BE2C (cell line): ENCODE measurements at regions not wholly inside any gene's neighbourhood (a gene's known extent, or its start where the extent isn't known, plus 50 kb on each side); places are given as distances from the start of the nearest gene placed in this dataset.

ENCODE experiments used
- DNase-seq: peaks from one replicate; pipeline ENCODE4 v3.0.0-alpha.2; 2020
- H3K27me3 ChIP-seq: fragments of 250-450 bp; sonication (Bioruptor Pico); 2 replicates; pipeline ENCODE4 v1.5.1; 2020; ENCODE audit warnings: mild to moderate bottlenecking
- H3K36me3 ChIP-seq: fragments of 250-450 bp; sonication (Bioruptor Pico); 2 replicates; pipeline ENCODE4 v1.5.1; 2020; ENCODE audit warnings: mild to moderate bottlenecking
- H3K4me1 ChIP-seq: fragments of 250-450 bp; sonication (Bioruptor Pico); 2 replicates; pipeline ENCODE4 v1.5.1; 2020
- H3K4me3 ChIP-seq: 2 replicates; pipeline ENCODE4 v1.5.1; 2011; ENCODE audit warnings: low read depth, low read length
- H3K9me3 ChIP-seq: fragments of 250-450 bp; sonication (Bioruptor Pico); 2 replicates; pipeline ENCODE4 v1.5.1; 2020
- CTCF ChIP-seq: IDR thresholded peaks from 2 replicates; pipeline ENCODE4 v1.5.1; 2012; ENCODE audit warnings: mild to moderate bottlenecking, low read depth, low read length

- Histone ChIP-seq H3K36me3 (no peaks in the 10 kb centered on the region), H3K27me3 (no peaks in the 10 kb centered on the region), H3K4me3 (no peak overlapping the region), H3K4me1 (no peaks in the 10 kb centered on the region), H3K9me3 (no peaks in the 10 kb centered on the region)
- no peak for TF ChIP-seq CTCF
- DNase-seq = no peak
These were observed 98.4 kb upstream of the UBL3 start for GRCh38 chr13:29948791-29949190.

DNA sequence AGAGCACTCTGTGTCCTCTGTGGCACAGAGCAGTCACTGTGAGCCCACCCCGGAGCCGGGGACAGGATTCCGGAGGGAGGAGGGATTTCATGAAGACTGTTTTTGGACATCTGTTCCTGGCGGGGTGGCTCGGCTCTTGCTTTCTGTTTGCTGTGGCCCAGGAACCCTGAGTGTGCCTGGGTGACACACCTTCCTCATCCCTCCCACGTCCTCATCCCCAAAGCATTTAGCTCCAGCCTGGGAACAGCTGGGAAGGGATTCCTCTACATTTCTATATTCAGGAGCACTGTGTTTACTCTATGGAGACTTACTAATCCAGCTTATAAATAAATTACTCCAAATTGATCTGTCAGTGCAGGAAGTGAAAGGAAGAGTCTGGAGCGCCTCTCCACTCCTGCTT lies 97.8 kb upstream of the UBL3 start:
- H3K36me3 ChIP-seq = no peaks in the 10 kb centered on the region
- H3K4me1 ChIP-seq = no peaks in the 10 kb centered on the region
- DNase-seq = no peak
- no peak overlapping the region for H3K4me3 ChIP-seq
- H3K9me3 ChIP-seq = no peaks in the 10 kb centered on the region
- H3K27me3 ChIP-seq = no peaks in the 10 kb centered on the region
- no peak for TF ChIP-seq CTCF

GRCh38 chr13:29947839-29948238 lies 97.4 kb upstream of the UBL3 start:
- Histone ChIP-seq H3K4me3 (no peak overlapping the region), H3K36me3 (no peaks in the 10 kb centered on the region), H3K4me1 (no peaks in the 10 kb centered on the region), H3K9me3 (no peaks in the 10 kb centered on the region), H3K27me3 (no peaks in the 10 kb centered on the region)
- no peak for DNase-seq
- TF ChIP-seq CTCF = no peak

DNA sequence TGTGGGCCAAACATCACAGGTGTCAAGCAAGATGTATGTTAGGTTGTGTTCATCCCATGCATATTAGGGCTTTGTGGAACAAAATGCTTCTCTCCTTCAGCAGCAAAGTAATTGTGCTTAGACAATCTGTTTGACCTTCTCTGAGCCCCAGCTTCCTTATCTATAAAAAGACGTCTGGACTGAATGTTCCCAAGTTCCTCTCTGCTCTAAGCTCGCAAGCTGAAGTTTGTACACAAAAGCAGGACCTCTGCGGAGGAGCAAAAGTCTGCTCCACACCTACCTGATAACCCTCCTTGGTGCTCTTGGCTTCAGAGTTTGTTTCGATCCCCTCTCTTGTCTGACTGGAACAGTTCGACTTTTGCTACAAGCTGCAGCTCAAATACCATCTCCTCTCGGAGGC lies 95.7 kb upstream of the UBL3 start:
- no peak for TF ChIP-seq CTCF
- DNase-seq = no peak

GRCh38 chr13:29943686-29944085 lies 93.3 kb upstream of the UBL3 start:
- Histone ChIP-seq H3K27me3 (no peaks in the 10 kb centered on the region), H3K4me3 (no peak overlapping the region), H3K9me3 (no peaks in the 10 kb centered on the region), H3K36me3 (no peaks in the 10 kb centered on the region), H3K4me1 (no peaks in the 10 kb centered on the region)
- no peak for DNase-seq
- TF ChIP-seq CTCF = no peak

More for the DNA sequence above, 95.7 kb upstream of the UBL3 start:
- no peaks in the 10 kb centered on the region for H3K27me3 ChIP-seq
- H3K36me3 ChIP-seq = no peaks in the 10 kb centered on the region
- no peaks in the 10 kb centered on the region for H3K9me3 ChIP-seq
- no peaks in the 10 kb centered on the region for H3K4me1 ChIP-seq
- no peak overlapping the region for H3K4me3 ChIP-seq

GRCh38 chr13:29943273-29943672 lies 92.9 kb upstream of the UBL3 start:
- H3K27me3 ChIP-seq = no peaks in the 10 kb centered on the region
- no peak for TF ChIP-seq CTCF

More at GRCh38 chr13:29943273-29943672, 92.9 kb upstream of the UBL3 start:
- no peaks in the 10 kb centered on the region for H3K4me1 ChIP-seq
- H3K9me3 ChIP-seq = no peaks in the 10 kb centered on the region
- no peak for DNase-seq
- no peaks in the 10 kb centered on the region for H3K36me3 ChIP-seq
- no peak overlapping the region for H3K4me3 ChIP-seq
